CD14-positive monocyte (primary cell): ENCODE measurements at regions not wholly inside any gene's neighbourhood (a gene's known extent, or its start where the extent isn't known, plus 50 kb on each side); places are given as distances from the start of the nearest gene placed in this dataset.
A peak's percentile ranks its signal among the peaks of the same experiment; 100 is the strongest.

Experiments
- DNase-seq, 3 donors: peaks; one replicate each; pipeline ENCODE4 v3.0.0-alpha.2; 2011 to 2022
- H2AFZ ChIP-seq: 2 replicates; pipeline ENCODE4 v1.6.0; 2012; ENCODE audit warnings: mild to moderate bottlenecking, low read depth, low read length, inconsistent platforms; ENCODE audit not compliant: insufficient read depth, poor library complexity, severe bottlenecking
- H3K27ac ChIP-seq, 2 donors: 1 replicate in 1 of 2; 2 replicates in 1 of 2; pipeline ENCODE4 v1.5.1; 2012 to 2013; ENCODE audit warnings: low read length in 2 of 2, control low read depth in 1 of 2, inconsistent platforms in 1 of 2, low read depth in 1 of 2, mild to moderate bottlenecking in 1 of 2
- H3K27me3 ChIP-seq, 2 donors: one replicate each; pipeline versions ENCODE4 v1.6.0 to v1.6.1; 2011 to 2013; ENCODE audit warnings: low read length in 2 of 2; ENCODE audit not compliant: control insufficient read depth in 2 of 2, insufficient read depth in 2 of 2
- H3K36me3 ChIP-seq, 2 donors: replicated peaks in 1 of 2; 1 replicate in 1 of 2; 2 replicates in 1 of 2; pipeline versions ENCODE4 v1.5.1 to v1.6.1; 2012 to 2013; ENCODE audit warnings: low read length in 2 of 2, control low read depth in 1 of 2, inconsistent platforms in 1 of 2, mild to moderate bottlenecking in 1 of 2; ENCODE audit not compliant: insufficient read depth in 2 of 2, control insufficient read depth in 1 of 2
- H3K4me1 ChIP-seq, 2 donors: 1 replicate in 1 of 2; 2 replicates in 1 of 2; pipeline versions ENCODE4 v1.5.1 to v1.6.1; 2012 to 2013; ENCODE audit warnings: low read length in 2 of 2, control low read depth in 1 of 2, inconsistent platforms in 1 of 2, mild to moderate bottlenecking in 1 of 2, moderate library complexity in 1 of 2; ENCODE audit not compliant: insufficient read depth in 2 of 2, control insufficient read depth in 1 of 2
- H3K4me2 ChIP-seq: replicated peaks from 2 replicates; pipeline ENCODE3; 2012; ENCODE audit warnings: low read length, moderate library complexity, mild to moderate bottlenecking; ENCODE audit not compliant: poor library complexity, severe bottlenecking; ENCODE audit errors: extremely low read depth
- H3K4me3 ChIP-seq, 3 experiments: fragments of 200-600 bp in 1 of 3; sonication (generic) in 1 of 3; replicated peaks in 1 of 3; 1 replicate in 2 of 3; 2 replicates in 1 of 3; pipeline ENCODE4 v1.5.1; 2011 to 2013; ENCODE audit warnings: low read length in 3 of 3, mild to moderate bottlenecking in 3 of 3, control low read depth in 2 of 3, low read depth in 2 of 3, inconsistent platforms in 1 of 3, moderate library complexity in 1 of 3
- H3K79me2 ChIP-seq: 2 replicates; pipeline ENCODE4 v1.6.0; 2012; ENCODE audit warnings: mild to moderate bottlenecking, control low read depth, inconsistent platforms, low read length, moderate library complexity; ENCODE audit not compliant: insufficient read depth
- H3K9ac ChIP-seq: 2 replicates; pipeline ENCODE4 v1.6.0; 2017; ENCODE audit warnings: low read length, mild to moderate bottlenecking; ENCODE audit not compliant: insufficient read depth, poor library complexity, severe bottlenecking
- H3K9me3 ChIP-seq, 2 donors: replicated peaks in 1 of 2; 1 replicate in 1 of 2; 2 replicates in 1 of 2; pipeline versions ENCODE4 v1.5.1 to v1.6.1; 2012 to 2013; ENCODE audit warnings: low read length in 2 of 2, control low read depth in 1 of 2; ENCODE audit not compliant: control insufficient read depth in 1 of 2, insufficient read depth in 1 of 2
- H4K20me1 ChIP-seq: 2 replicates; pipeline ENCODE4 v1.6.0; 2012; ENCODE audit warnings: mild to moderate bottlenecking, low read length, control low read depth, moderate library complexity; ENCODE audit not compliant: insufficient read depth
- H3K27ac Mint-ChIP-seq, 7 donors: one replicate each; pipeline ENCODE4 v1.8.0; 2020; ENCODE audit warnings: mild to moderate bottlenecking in 7 of 7, mixed read lengths in 7 of 7, moderate library complexity in 6 of 7, inconsistent platforms in 2 of 7
- H3K27me3 Mint-ChIP-seq, 3 donors: one replicate each; pipeline ENCODE4 v1.8.0; 2021 to 2022; ENCODE audit warnings: low read depth in 3 of 3, mild to moderate bottlenecking in 3 of 3, mixed read lengths in 3 of 3, moderate library complexity in 3 of 3, inconsistent platforms in 1 of 3
- H3K36me3 Mint-ChIP-seq, 2 donors: one replicate each; pipeline ENCODE4 v1.8.0; 2020; ENCODE audit warnings: mixed read lengths in 2 of 2, inconsistent platforms in 1 of 2, mild to moderate bottlenecking in 1 of 2
- H3K4me1 Mint-ChIP-seq: one replicate; pipeline ENCODE4 v1.8.0; 2020; ENCODE audit warnings: mild to moderate bottlenecking, mixed read lengths
- H3K4me3 Mint-ChIP-seq, 2 donors: one replicate each; pipeline ENCODE4 v1.8.0; 2020; ENCODE audit warnings: mild to moderate bottlenecking in 2 of 2, mixed read lengths in 2 of 2, moderate library complexity in 1 of 2
- H3K9me3 Mint-ChIP-seq, 7 donors: one replicate each; pipeline ENCODE4 v1.8.0; 2020 to 2022; ENCODE audit warnings: mixed read lengths in 7 of 7, mild to moderate bottlenecking in 6 of 7, moderate library complexity in 6 of 7, inconsistent platforms in 2 of 7
- WGBS: methylation state at CpG from one replicate; pipeline ENCODE4 v1.1.5; 2013; ENCODE audit warnings: missing lambda C conversion rate; ENCODE audit not compliant: insufficient coverage; 5-methylcytosine and 5-hydroxymethylcytosine counted together
- intact Hi-C, 2 donors: fragments of 100-400 bp; cut with micrococcal nuclease; formaldehyde crosslinking; loops; one replicate each; pipeline versions ENCODE4 v1.15.0 to v1.15.1; 2023
- TF ChIP-seq, protein P1 (sequence below): fragments of 200-600 bp; IDR thresholded peaks from one replicate; pipeline ENCODE4 v1.8.0; 2022; ENCODE audit warnings: antibody characterized with exemption, mild to moderate bottlenecking

DNA sequence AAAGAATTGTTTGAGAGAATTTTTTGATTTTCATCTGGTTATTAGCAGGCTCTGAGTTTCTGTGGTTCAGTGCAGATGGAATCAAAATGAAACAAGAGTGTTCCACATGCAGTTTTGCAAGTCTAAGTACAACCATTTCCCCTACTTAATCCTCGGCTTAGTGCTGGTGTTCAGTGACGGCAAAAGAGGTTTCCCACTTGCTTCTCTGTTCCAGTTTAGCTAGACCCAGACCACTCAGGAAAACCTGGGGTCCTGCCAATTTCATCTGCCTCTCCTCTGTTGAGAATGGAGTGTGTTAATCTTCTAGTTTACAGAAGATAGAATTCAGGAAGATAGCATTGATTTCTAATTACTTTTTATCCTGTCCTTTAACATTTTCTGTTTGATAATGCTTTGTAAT, 996.2 kb upstream of the FANCL start:
- Histone ChIP-seq H4K20me1 (no peaks in the 10 kb centered on the region), H3K27me3 (no peaks in the 10 kb centered on the region), H2AFZ (no peak overlapping the region), H3K9me3 (peaks cover 0 to 3% of the 10 kb centered on the region in 2 donors), H3K4me3 (no peak overlapping the region), H3K4me1 (no peaks in the 10 kb centered on the region), H3K36me3 (no peaks in the 10 kb centered on the region), H3K9ac (no peak overlapping the region), H3K79me2 (no peaks in the 10 kb centered on the region), H3K4me2 (no peak overlapping the region), H3K27ac (no peak overlapping the region)
- TF ChIP-seq, protein P1, sequence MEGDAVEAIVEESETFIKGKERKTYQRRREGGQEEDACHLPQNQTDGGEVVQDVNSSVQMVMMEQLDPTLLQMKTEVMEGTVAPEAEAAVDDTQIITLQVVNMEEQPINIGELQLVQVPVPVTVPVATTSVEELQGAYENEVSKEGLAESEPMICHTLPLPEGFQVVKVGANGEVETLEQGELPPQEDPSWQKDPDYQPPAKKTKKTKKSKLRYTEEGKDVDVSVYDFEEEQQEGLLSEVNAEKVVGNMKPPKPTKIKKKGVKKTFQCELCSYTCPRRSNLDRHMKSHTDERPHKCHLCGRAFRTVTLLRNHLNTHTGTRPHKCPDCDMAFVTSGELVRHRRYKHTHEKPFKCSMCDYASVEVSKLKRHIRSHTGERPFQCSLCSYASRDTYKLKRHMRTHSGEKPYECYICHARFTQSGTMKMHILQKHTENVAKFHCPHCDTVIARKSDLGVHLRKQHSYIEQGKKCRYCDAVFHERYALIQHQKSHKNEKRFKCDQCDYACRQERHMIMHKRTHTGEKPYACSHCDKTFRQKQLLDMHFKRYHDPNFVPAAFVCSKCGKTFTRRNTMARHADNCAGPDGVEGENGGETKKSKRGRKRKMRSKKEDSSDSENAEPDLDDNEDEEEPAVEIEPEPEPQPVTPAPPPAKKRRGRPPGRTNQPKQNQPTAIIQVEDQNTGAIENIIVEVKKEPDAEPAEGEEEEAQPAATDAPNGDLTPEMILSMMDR, result no peak
- peaks cover 3% of the 10 kb centered on the region for H3K4me1 Mint-ChIP-seq
- H3K4me3 Mint-ChIP-seq, result no peak overlapping the region
- intact Hi-C loops, result no loop called here
- H3K9me3 Mint-ChIP-seq, result peaks cover 0 to 2% (median 0%) of the 10 kb centered on the region in 7 donors
- H3K36me3 Mint-ChIP-seq, result no peaks in the 10 kb centered on the region
- H3K27me3 Mint-ChIP-seq, result peaks cover 0 to 4% (median 0%) of the 10 kb centered on the region in 3 donors
- no peak overlapping the region for H3K27ac Mint-ChIP-seq
- 80% methylated on average over 1 of the region's 2 CpGs for WGBS
- no peak for DNase-seq

DNA sequence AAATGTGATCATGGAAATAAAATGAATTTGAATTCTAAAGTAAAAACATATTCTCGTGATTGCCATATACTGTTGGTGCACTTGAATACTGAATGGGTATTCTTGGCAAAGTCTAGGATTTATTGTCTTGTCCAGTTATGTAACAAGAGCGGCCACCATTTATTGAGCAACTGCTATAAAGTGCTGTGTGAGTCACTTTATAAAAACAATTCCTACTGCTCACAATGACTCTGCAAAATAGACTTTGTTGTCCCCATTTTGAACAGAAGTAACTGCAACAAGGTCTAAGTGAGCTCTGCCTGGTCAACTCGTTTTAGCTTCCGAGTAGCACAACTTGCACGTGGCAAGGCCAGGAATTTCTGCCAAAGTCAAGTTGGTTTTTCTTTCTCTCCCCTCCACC, 995.6 kb upstream of the FANCL start:
- 95% methylated on average over 3 of the region's 5 CpGs for WGBS
- Histone ChIP-seq H3K27ac (no peak overlapping the region), H4K20me1 (no peaks in the 10 kb centered on the region), H3K9me3 (peaks cover 0 to 3% of the 10 kb centered on the region in 2 donors), H2AFZ (no peak overlapping the region), H3K27me3 (no peaks in the 10 kb centered on the region), H3K4me2 (no peak overlapping the region), H3K36me3 (no peaks in the 10 kb centered on the region), H3K9ac (no peak overlapping the region), H3K4me1 (no peaks in the 10 kb centered on the region), H3K4me3 (no peak overlapping the region), H3K79me2 (no peaks in the 10 kb centered on the region)
- peak in 1 of 3 donors; percentile 4 for DNase-seq
- peaks cover 3% of the 10 kb centered on the region for H3K4me1 Mint-ChIP-seq
- intact Hi-C loops, result no loop called here
- no peak overlapping the region for H3K4me3 Mint-ChIP-seq
- peaks cover 0 to 4% (median 0%) of the 10 kb centered on the region in 3 donors for H3K27me3 Mint-ChIP-seq
- peaks cover 0 to 5% (median 0%) of the 10 kb centered on the region in 7 donors for H3K9me3 Mint-ChIP-seq
- no peaks in the 10 kb centered on the region for H3K36me3 Mint-ChIP-seq
- TF ChIP-seq, protein P1, result no peak
- no peak overlapping the region for H3K27ac Mint-ChIP-seq
